OCI-M1 (cell line): ENCODE measurements at regions not wholly inside any gene's neighbourhood (a gene's known extent, or its start where the extent isn't known, plus 50 kb on each side); places are given as distances from the start of the nearest gene placed in this dataset.

ENCODE experiments used
- DNase-seq: peaks from one replicate; lab custom pipeline; 2025; lab: John Stamatoyannopoulos, UW

GRCh38 chr13:86946734-86947133 lies 724.4 kb upstream of the SLITRK5 start:
- peak; percentile 81 for DNase-seq

- DNase-seq, result no peak
Measured at GRCh38 chr13:86954341-86954740, 716.8 kb upstream of the SLITRK5 start.

- DNase-seq, result no peak
Measured at GRCh38 chr13:86960876-86961275, 710.3 kb upstream of the SLITRK5 start.

GRCh38 chr13:86974251-86974994 lies 696.7 kb upstream of the SLITRK5 start:
- no peak for DNase-seq

GRCh38 chr13:86974995-86975328 lies 696.2 kb upstream of the SLITRK5 start:
- DNase-seq, result no peak

GRCh38 chr13:86976521-86977324 lies 694.4 kb upstream of the SLITRK5 start:
- DNase-seq, result no peak

GRCh38 chr13:86986448-86986847 lies 684.7 kb upstream of the SLITRK5 start:
- no peak for DNase-seq

- peak; percentile 89 for DNase-seq
Measured at GRCh38 chr13:86992251-86992650, 678.9 kb upstream of the SLITRK5 start.

GRCh38 chr13:87003265-87003664 lies 667.9 kb upstream of the SLITRK5 start:
- DNase-seq, result no peak

- no peak for DNase-seq
Measured at GRCh38 chr13:87005511-87005910, 665.7 kb upstream of the SLITRK5 start.

- no peak for DNase-seq
Measured at GRCh38 chr13:87035526-87035925, 635.6 kb upstream of the SLITRK5 start.

- DNase-seq, result no peak
Measured at GRCh38 chr13:87042946-87043345, 628.2 kb upstream of the SLITRK5 start.

GRCh38 chr13:87052731-87053130 lies 618.4 kb upstream of the SLITRK5 start:
- no peak for DNase-seq

- DNase-seq, result no peak
Measured at GRCh38 chr13:87057807-87058520, 613.2 kb upstream of the SLITRK5 start.

- no peak for DNase-seq
Measured at GRCh38 chr13:87058786-87059329, 612.3 kb upstream of the SLITRK5 start.

- DNase-seq, result no peak
Measured at GRCh38 chr13:87078947-87079795, 592.0 kb upstream of the SLITRK5 start.

- no peak for DNase-seq
Measured at GRCh38 chr13:87080100-87080779, 590.9 kb upstream of the SLITRK5 start.

- peak; percentile 14 for DNase-seq
Measured at GRCh38 chr13:87084192-87084591, 587.0 kb upstream of the SLITRK5 start.

- DNase-seq, result no peak
Measured at GRCh38 chr13:87087741-87088140, 583.4 kb upstream of the SLITRK5 start.

GRCh38 chr13:87089391-87089790 lies 581.8 kb upstream of the SLITRK5 start:
- DNase-seq, result no peak

GRCh38 chr13:87093399-87093798 lies 577.8 kb upstream of the SLITRK5 start:
- no peak for DNase-seq
